ENCODE measurements at regions not wholly inside any gene's neighbourhood (a gene's known extent, or its start where the extent isn't known, plus 50 kb on each side); places are given as distances from the start of the nearest gene placed in this dataset.

GRCh38 chr2:136243638-136244535 lies 125.9 kb upstream of the CXCR4 start:
- H3K27ac ChIP-seq: no peak overlapping the region
- CTCF ChIA-PET: interaction anchor here (1.1 kb wide), 1 partner anchor 20 kb away, joined by 3 read pairs; no protein-coding TSS in a partner anchor
- no peaks in the 10 kb centered on the region for H3K9me3 ChIP-seq
- H3K4me3 ChIP-seq: no peak overlapping the region
- ATAC-seq (no peak), FAIRE-seq (no peak), DNase-seq (ENCODE audit: low read depth in 1 of 2, low spot score in 1 of 2) (no peak)
- no peak overlapping the region for H3K4me2 ChIP-seq
- peaks cover 8% of the 10 kb centered on the region; the same call in 2 of the 3 replicates for H3K4me1 ChIP-seq
- TF ChIP-seq KDM5A (IDR thresholded peaks at IDR 0.05) (no peak), ZSCAN20 (CRISPR knock-in tag; IDR thresholded peaks at IDR 0.05) (no peak), HEYL (CRISPR knock-in tag; IDR thresholded peaks at IDR 0.05) (no peak), ATOH8 (CRISPR knock-in tag; IDR thresholded peaks at IDR 0.05; ENCODE audit: low read depth) (no peak), FOSB (CRISPR knock-in tag; IDR thresholded peaks at IDR 0.05) (no peak), POLR2A (IDR thresholded peaks at IDR 0.05; ENCODE audit: low read length) (no peak), KDM1A (IDR thresholded peaks at IDR 0.05; ENCODE audit: low read depth) (no peak), MAX (IDR thresholded peaks at IDR 0.05) (no peak), POLR2AphosphoS2 (conservative IDR thresholded peaks at IDR 0.05; ENCODE audit: low read length) (no peak), SMC3 (IDR thresholded peaks at IDR 0.05) (no peak), HES2 (IDR thresholded peaks at IDR 0.05) (no peak), NPAS2 (CRISPR knock-in tag; IDR thresholded peaks at IDR 0.05; ENCODE audit: borderline replicate concordance) (no peak), PBX3 (IDR thresholded peaks at IDR 0.05) (no peak), CBX2 (IDR thresholded peaks at IDR 0.05; ENCODE audit: borderline replicate concordance, low read depth) (no peak)
- POLR2A ChIA-PET: no interaction called here
- 55% methylated on average over 11 of the region's 16 CpGs for WGBS (ENCODE audit: missing lambda C conversion rate)

GRCh38 chr2:136242687-136243277 lies 124.8 kb upstream of the CXCR4 start:
- Histone ChIP-seq H3K27ac (no peak overlapping the region), H3K9me3 (no peaks in the 10 kb centered on the region), H3K4me2 (no peak overlapping the region), H3K4me1 (peaks cover 8% of the 10 kb centered on the region; the same call in 2 of the 3 replicates), H3K4me3 (no peak overlapping the region)
- no peak for TF ChIP-seq MAFK (IDR thresholded peaks at IDR 0.05; ENCODE audit: partially characterized antibody)
- no peak for TF ChIP-seq ZSCAN20 (CRISPR knock-in tag; IDR thresholded peaks at IDR 0.05)
- TF ChIP-seq FOSL2 (IDR thresholded peaks at IDR 0.05): no peak
- TF ChIP-seq FOSL2 (CRISPR knock-in tag; IDR thresholded peaks at IDR 0.05): no peak
- no peak for TF ChIP-seq MYC (IDR thresholded peaks at IDR 0.05; ENCODE audit: borderline replicate concordance, low read length)
- no peak for TF ChIP-seq USF2 (IDR thresholded peaks at IDR 0.05)
- TF ChIP-seq KDM5A (IDR thresholded peaks at IDR 0.05): no peak
- no peak for TF ChIP-seq FOXS1 (CRISPR knock-in tag; IDR thresholded peaks at IDR 0.05)
- TF ChIP-seq GATA3 (IDR thresholded peaks at IDR 0.05; ENCODE audit: borderline replicate concordance): no peak
- TF ChIP-seq BHLHE40 (IDR thresholded peaks at IDR 0.05; ENCODE audit: low read depth, low read length): no peak
- no peak for TF ChIP-seq EHF (CRISPR knock-in tag; IDR thresholded peaks at IDR 0.05)
- TF ChIP-seq HDAC2 (IDR thresholded peaks at IDR 0.05): no peak
- no peak for TF ChIP-seq RNF2 (IDR thresholded peaks at IDR 0.05; ENCODE audit: borderline replicate concordance, low read depth)
- no peak for TF ChIP-seq CHD2 (IDR thresholded peaks at IDR 0.05; ENCODE audit: low read length, partially characterized antibody)
- TF ChIP-seq PBX3 (IDR thresholded peaks at IDR 0.05): no peak
- TF ChIP-seq PHF8 (IDR thresholded peaks at IDR 0.05; ENCODE audit: borderline replicate concordance, low read depth): no peak
- no peak for TF ChIP-seq CBX8 (IDR thresholded peaks at IDR 0.05)
- no peak for TF ChIP-seq HOXB13 (CRISPR knock-in tag; IDR thresholded peaks at IDR 0.05; ENCODE audit: low read depth)
- ATAC-seq: no peak
- ChIA-PET POLR2A (no interaction called here), CTCF (no interaction called here)
- DNase-seq (ENCODE audit: low read depth in 1 of 2, low spot score in 1 of 2): no peak
- FAIRE-seq: no peak
- WGBS (ENCODE audit: missing lambda C conversion rate): 73% methylated on average over 9 of the region's 10 CpGs

Measured in A549 (cell line).